H1 (cell line): ENCODE measurements at regions not wholly inside any gene's neighbourhood (a gene's known extent, or its start where the extent isn't known, plus 50 kb on each side); places are given as distances from the start of the nearest gene placed in this dataset.

ENCODE experiments used
- CTCF ChIA-PET: fragments of 300-600 bp; sonication (Branson Sonifier 250); formaldehyde crosslinking; loops from one replicate; lab custom pipeline; 2021; ENCODE audit not compliant: partially characterized antibody; lab: Charles Lee
- POLR2A ChIA-PET: fragments of 300-600 bp; sonication (Branson Sonifier 250); formaldehyde crosslinking; loops from one replicate; lab custom pipeline; 2021; ENCODE audit warnings: inconsistent platforms; ENCODE audit not compliant: partially characterized antibody; lab: Charles Lee
- DNase-seq, 2 experiments: peaks; one replicate each; pipeline versions ENCODE4 v3.0.0 to v3.0.0-alpha.2; 2010 to 2022; ENCODE audit warnings: low spot score in 2 of 2, low read depth in 1 of 2, mixed read lengths in 1 of 2
- FAIRE-seq: peaks from 2 replicates; lab custom pipeline; 2011; peaks lifted over from hg19 to GRCh38; lab: Jason Lieb, UNC
- H2AFZ ChIP-seq: 2 replicates; pipeline ENCODE4 v1.8.1; 2012; ENCODE audit warnings: low read length, inconsistent platforms
- H2AK5ac ChIP-seq: 2 replicates; pipeline ENCODE4 v1.6.1; 2013; ENCODE audit warnings: low read depth, low read length
- H2BK120ac ChIP-seq: replicated peaks from 2 replicates; pipeline ENCODE3; 2013; ENCODE audit warnings: low read depth, low read length, inconsistent platforms
- H2BK12ac ChIP-seq: 2 replicates; pipeline ENCODE4 v1.6.1; 2013; ENCODE audit warnings: low read depth, low read length
- H2BK15ac ChIP-seq: 2 replicates; pipeline ENCODE4 v1.6.1; 2013; ENCODE audit warnings: low read length
- H2BK20ac ChIP-seq: 2 replicates; pipeline ENCODE4 v1.6.1; 2013; ENCODE audit warnings: low read length
- H2BK5ac ChIP-seq: 2 replicates; pipeline ENCODE4 v1.6.1; 2013; ENCODE audit warnings: low read depth, low read length
- H3K14ac ChIP-seq: 2 replicates; pipeline ENCODE4 v1.6.1; 2013; ENCODE audit warnings: inconsistent platforms; ENCODE audit not compliant: insufficient read length
- H3K18ac ChIP-seq: 2 replicates; pipeline ENCODE4 v1.6.1; 2013; ENCODE audit warnings: low read length; ENCODE audit errors: extremely low read depth
- H3K23ac ChIP-seq: 2 replicates; pipeline ENCODE4 v1.6.1; 2013; ENCODE audit warnings: inconsistent platforms; ENCODE audit not compliant: insufficient read length
- H3K23me2 ChIP-seq: 2 replicates; pipeline ENCODE4 v1.6.1; 2013; ENCODE audit warnings: low read depth, low read length
- H3K27ac ChIP-seq: 2 replicates; pipeline ENCODE4 v1.6.1; 2011; ENCODE audit warnings: low read depth, low read length, inconsistent platforms
- H3K27me3 ChIP-seq, 4 experiments: replicated peaks in 1 of 4; 1 replicate in 1 of 4; 2 replicates in 3 of 4; pipeline versions ENCODE4 v1.6.1 to v1.8.1; 2011 to 2013; ENCODE audit warnings: low read length in 3 of 4, mild to moderate bottlenecking in 3 of 4, inconsistent platforms in 2 of 4, mixed read lengths in 2 of 4, moderate library complexity in 1 of 4; ENCODE audit not compliant: control insufficient read depth in 3 of 4, insufficient read depth in 3 of 4; ENCODE audit errors: extremely low read depth in 1 of 4
- H3K36me3 ChIP-seq, 4 experiments: 2 replicates each; pipeline versions ENCODE4 v1.6.1 to v1.8.1; 2011 to 2013; ENCODE audit warnings: mild to moderate bottlenecking in 4 of 4, low read length in 3 of 4, moderate library complexity in 2 of 4, control low read depth in 1 of 4, inconsistent platforms in 1 of 4; ENCODE audit not compliant: insufficient read depth in 4 of 4, control insufficient read depth in 2 of 4
- H3K4ac ChIP-seq: replicated peaks from 2 replicates; pipeline ENCODE3; 2013; ENCODE audit warnings: low read length, low read depth, mixed read lengths, inconsistent platforms; ENCODE audit not compliant: insufficient read length
- H3K4me1 ChIP-seq, 4 experiments: replicated peaks in 1 of 4; 1 replicate in 1 of 4; 2 replicates in 3 of 4; pipeline versions ENCODE4 v1.6.1 to v1.8.1; 2011 to 2013; ENCODE audit warnings: low read length in 3 of 4, inconsistent platforms in 2 of 4, mixed read lengths in 1 of 4; ENCODE audit not compliant: insufficient read depth in 4 of 4, control insufficient read depth in 3 of 4
- H3K4me2 ChIP-seq, 2 experiments: 2 replicates each; pipeline versions ENCODE4 v1.6.1 to v1.8.1; 2011 to 2013; ENCODE audit warnings: low read depth in 2 of 2, low read length in 2 of 2, control low read depth in 1 of 2, inconsistent platforms in 1 of 2, mild to moderate bottlenecking in 1 of 2; ENCODE audit not compliant: insufficient read depth in 1 of 2
- H3K4me3 ChIP-seq, 4 experiments: fragments of 200-600, 300-600 bp in 1 of 4; sonication (generic), shearing (Covaris generic), sonication (Bioruptor Twin) in 1 of 4; 2 replicates each; pipeline versions ENCODE4 v1.5.1 to v1.8.1; 2011 to 2016; ENCODE audit warnings: low read length in 4 of 4, low read depth in 3 of 4, control low read depth in 2 of 4, inconsistent platforms in 2 of 4, mild to moderate bottlenecking in 2 of 4, mixed read lengths in 1 of 4, moderate library complexity in 1 of 4; ENCODE audit not compliant: insufficient read depth in 2 of 4; ENCODE audit errors: extremely low read depth in 1 of 4
- H3K56ac ChIP-seq: replicated peaks from 2 replicates; pipeline ENCODE3; 2013; ENCODE audit warnings: low read depth, mild to moderate bottlenecking, mixed read lengths, low read length, inconsistent platforms; ENCODE audit not compliant: insufficient read length
- H3K79me1 ChIP-seq: 2 replicates; pipeline ENCODE4 v1.6.1; 2013; ENCODE audit warnings: low read depth, low read length, control low read depth
- H3K79me2 ChIP-seq, 2 experiments: 2 replicates each; pipeline versions ENCODE4 v1.6.1 to v1.8.1; 2012 to 2013; ENCODE audit warnings: low read length in 2 of 2, mild to moderate bottlenecking in 2 of 2, inconsistent platforms in 1 of 2; ENCODE audit not compliant: insufficient read depth in 2 of 2, control insufficient read depth in 1 of 2
- H3K9ac ChIP-seq, 4 experiments: replicated peaks in 1 of 4; 1 replicate in 1 of 4; 2 replicates in 3 of 4; pipeline versions ENCODE4 v1.6.1 to v1.8.1; 2011 to 2013; ENCODE audit warnings: low read depth in 3 of 4, low read length in 3 of 4, control low read depth in 2 of 4, mild to moderate bottlenecking in 2 of 4, moderate library complexity in 2 of 4, inconsistent platforms in 1 of 4; ENCODE audit errors: extremely low read depth in 1 of 4
- H3K9me3 ChIP-seq, 2 experiments: 2 replicates each; pipeline versions ENCODE4 v1.6.1 to v1.8.1; 2012 to 2013; ENCODE audit warnings: mild to moderate bottlenecking in 2 of 2, moderate library complexity in 2 of 2, control low read depth in 1 of 2, inconsistent platforms in 1 of 2, low read depth in 1 of 2, low read length in 1 of 2, mixed read lengths in 1 of 2; ENCODE audit not compliant: insufficient read depth in 2 of 2
- H4K20me1 ChIP-seq, 2 experiments: replicated peaks in 1 of 2; 2 replicates each; pipeline versions ENCODE3 to v1.8.1; 2011 to 2013; ENCODE audit warnings: inconsistent platforms in 2 of 2, low read length in 2 of 2, mild to moderate bottlenecking in 1 of 2; ENCODE audit not compliant: insufficient read depth in 2 of 2, control insufficient read depth in 1 of 2
- H4K5ac ChIP-seq: 2 replicates; pipeline ENCODE4 v1.6.1; 2013; ENCODE audit warnings: low read length, low read depth, mixed read lengths, inconsistent platforms; ENCODE audit not compliant: insufficient read length
- H4K8ac ChIP-seq: 2 replicates; pipeline ENCODE4 v1.8.0; 2013; ENCODE audit warnings: mild to moderate bottlenecking, moderate library complexity, low read length, inconsistent platforms; ENCODE audit not compliant: insufficient read depth; ENCODE audit errors: extremely low read depth
- H4K91ac ChIP-seq: replicated peaks from 2 replicates; pipeline ENCODE3; 2013; ENCODE audit warnings: low read length, mixed read lengths, inconsistent platforms; ENCODE audit not compliant: insufficient read length
- CHD2 ChIP-seq: IDR thresholded peaks from 2 replicates; pipeline ENCODE4 v1.6.1; 2012; ENCODE audit warnings: low read length, improper control_type of control experiment
- HDAC2 ChIP-seq, 2 experiments: fragments of 300-600 bp in 1 of 2; sonication (generic) in 1 of 2; IDR thresholded peaks; 2 replicates each; pipeline ENCODE4 v1.6.1; 2011 to 2012; ENCODE audit warnings: low read depth in 2 of 2, low read length in 2 of 2, mild to moderate bottlenecking in 2 of 2, moderate library complexity in 2 of 2, borderline replicate concordance in 1 of 2, inconsistent platforms in 1 of 2
- JUN ChIP-seq: IDR thresholded peaks from 2 replicates; pipeline ENCODE4 v1.6.1; 2011; ENCODE audit warnings: low read depth, mild to moderate bottlenecking, improper control_type of control experiment, low read length
- POU5F1 ChIP-seq: IDR thresholded peaks from 2 replicates; pipeline ENCODE4 v1.6.1; 2011; ENCODE audit warnings: low read depth, mild to moderate bottlenecking, low read length, moderate library complexity
- SIX5 ChIP-seq: IDR thresholded peaks from 2 replicates; pipeline ENCODE4 v1.6.1; 2011; ENCODE audit warnings: mild to moderate bottlenecking, low read depth, low read length
- SP2 ChIP-seq: IDR thresholded peaks from 2 replicates; pipeline ENCODE4 v1.6.1; 2012; ENCODE audit warnings: mild to moderate bottlenecking, low read length, inconsistent platforms
- SUZ12 ChIP-seq: fragments of 200-600 bp; sonication (generic); IDR thresholded peaks from 2 replicates; pipeline ENCODE4 v1.6.1; 2012; ENCODE audit warnings: mild to moderate bottlenecking, inconsistent platforms, low read length, moderate library complexity, mixed read lengths
- TF ChIP-seq, protein P1 (sequence below): IDR thresholded peaks from 2 replicates; pipeline ENCODE4 v1.6.1; 2011; ENCODE audit warnings: low read depth, mild to moderate bottlenecking, low read length; ENCODE audit not compliant: insufficient read depth

DNA sequence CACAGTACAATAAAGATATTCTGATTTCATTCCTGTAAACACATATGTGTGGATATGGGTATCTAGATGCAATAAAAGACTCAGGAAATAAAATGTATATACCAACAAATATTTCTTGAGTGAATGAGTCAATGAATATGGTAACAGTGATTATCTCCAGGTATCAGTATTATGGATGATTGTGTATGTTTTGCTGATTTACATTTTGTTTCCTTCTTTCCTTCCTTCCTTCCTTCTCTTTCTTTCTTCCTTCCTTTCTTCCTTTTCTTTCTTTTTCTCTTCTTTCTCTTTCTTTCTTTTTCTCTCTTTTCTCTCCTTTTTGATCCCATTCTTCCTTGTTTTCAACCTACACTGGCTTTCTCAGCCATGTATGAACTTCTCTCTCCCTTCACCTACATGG is 85.3 kb upstream of the DLX6 start:
- DNase-seq (no peak), FAIRE-seq (no peak)
- H2AFZ ChIP-seq, result no peak overlapping the region
- H4K5ac ChIP-seq, result no peak overlapping the region
- CTCF ChIA-PET, result no interaction called here
- no peaks in the 10 kb centered on the region for H3K79me2 ChIP-seq
- no peak overlapping the region for H3K14ac ChIP-seq
- no peaks in the 10 kb centered on the region for H4K20me1 ChIP-seq
- H3K79me1 ChIP-seq, result no peaks in the 10 kb centered on the region
- H2BK15ac ChIP-seq, result no peak overlapping the region
- no peak overlapping the region for H3K56ac ChIP-seq
- H2AK5ac ChIP-seq, result no peak overlapping the region
- H4K8ac ChIP-seq, result no peak overlapping the region
- H3K4me1 ChIP-seq, result peaks cover 1 to 6% (median 3%) of the 10 kb centered on the region in 4 experiments; a peak in 4 of 7 replicates
- no peak overlapping the region for H3K23ac ChIP-seq
- 0 out of 2 replicates have a peak, but pooled peaks cover 3% of the 10 kb centered on the region for H3K23me2 ChIP-seq
- no peak overlapping the region for H3K4ac ChIP-seq
- no peak overlapping the region for H3K4me3 ChIP-seq
- no peak overlapping the region for H3K4me2 ChIP-seq
- H2BK12ac ChIP-seq, result no peak overlapping the region
- H3K9me3 ChIP-seq, result no peaks in the 10 kb centered on the region; a peak in 1 of 4 replicates
- no peak overlapping the region for H3K18ac ChIP-seq
- H2BK20ac ChIP-seq, result no peak overlapping the region
- no peak overlapping the region for H3K9ac ChIP-seq
- H2BK120ac ChIP-seq, result no peak overlapping the region
- TF ChIP-seq POU5F1 (no peak), HDAC2 (IDR thresholded peaks at IDR 0.05; ENCODE audit: borderline replicate concordance in 1 of 2, low read depth in 2 of 2, low read length in 2 of 2) (no peak), SIX5 (no peak), SUZ12 (no peak), CHD2 (no peak), JUN (no peak), SP2 (no peak)
- TF ChIP-seq, protein P1, sequence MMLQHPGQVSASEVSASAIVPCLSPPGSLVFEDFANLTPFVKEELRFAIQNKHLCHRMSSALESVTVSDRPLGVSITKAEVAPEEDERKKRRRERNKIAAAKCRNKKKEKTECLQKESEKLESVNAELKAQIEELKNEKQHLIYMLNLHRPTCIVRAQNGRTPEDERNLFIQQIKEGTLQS, result no peak
- H3K27ac ChIP-seq, result no peak overlapping the region
- POLR2A ChIA-PET, result no interaction called here
- H2BK5ac ChIP-seq, result no peak overlapping the region
- no peaks in the 10 kb centered on the region for H3K36me3 ChIP-seq
- no peak overlapping the region for H4K91ac ChIP-seq
- no peaks in the 10 kb centered on the region for H3K27me3 ChIP-seq
